AG09309 (cell line): ENCODE measurements at regions not wholly inside any gene's neighbourhood (a gene's known extent, or its start where the extent isn't known, plus 50 kb on each side); places are given as distances from the start of the nearest gene placed in this dataset.

Experiments
- DNase-seq: peaks from one replicate; pipeline ENCODE4 v3.0.0-alpha.2; 2010; ENCODE audit warnings: low read depth
- H3K4me3 ChIP-seq: 2 replicates; pipeline ENCODE4 v1.5.1; 2011; ENCODE audit warnings: mild to moderate bottlenecking, low read depth, low read length, moderate library complexity; ENCODE audit not compliant: control insufficient read depth
- TF ChIP-seq, protein P1 (sequence below): IDR thresholded peaks from 2 replicates; pipeline ENCODE4 v1.5.1; 2011; ENCODE audit warnings: mild to moderate bottlenecking, low read depth, low read length, inconsistent platforms; ENCODE audit not compliant: insufficient read depth, control insufficient read depth; ENCODE audit errors: missing control alignments

DNA sequence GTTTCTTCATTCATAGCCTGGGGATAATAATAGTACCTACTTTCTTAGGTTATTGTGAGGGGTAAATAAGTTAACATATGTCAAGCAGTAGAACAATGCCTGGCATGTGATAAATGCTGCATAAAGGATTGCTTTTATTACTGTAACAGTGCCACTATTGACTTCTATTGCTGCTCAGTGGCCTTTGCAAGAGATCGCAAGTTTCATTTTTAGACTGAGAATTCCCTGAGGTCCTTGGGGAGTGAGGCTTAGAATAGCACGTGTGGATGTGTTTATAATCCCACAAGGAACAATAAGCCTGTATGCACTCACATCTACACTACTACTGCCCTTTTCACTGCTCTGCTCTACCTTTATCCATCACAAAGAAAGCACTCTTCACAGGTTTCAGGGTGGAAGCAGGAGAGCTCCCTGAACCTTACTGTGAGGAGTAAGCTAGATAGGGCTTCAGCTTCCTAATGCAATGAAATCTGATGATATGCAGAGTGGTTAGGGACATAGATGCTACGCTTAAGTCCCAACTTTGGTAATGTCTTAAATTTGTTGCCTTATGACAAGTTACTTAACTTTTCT is 302.6 kb downstream of the SNAPC1 start:
- TF ChIP-seq, protein P1, sequence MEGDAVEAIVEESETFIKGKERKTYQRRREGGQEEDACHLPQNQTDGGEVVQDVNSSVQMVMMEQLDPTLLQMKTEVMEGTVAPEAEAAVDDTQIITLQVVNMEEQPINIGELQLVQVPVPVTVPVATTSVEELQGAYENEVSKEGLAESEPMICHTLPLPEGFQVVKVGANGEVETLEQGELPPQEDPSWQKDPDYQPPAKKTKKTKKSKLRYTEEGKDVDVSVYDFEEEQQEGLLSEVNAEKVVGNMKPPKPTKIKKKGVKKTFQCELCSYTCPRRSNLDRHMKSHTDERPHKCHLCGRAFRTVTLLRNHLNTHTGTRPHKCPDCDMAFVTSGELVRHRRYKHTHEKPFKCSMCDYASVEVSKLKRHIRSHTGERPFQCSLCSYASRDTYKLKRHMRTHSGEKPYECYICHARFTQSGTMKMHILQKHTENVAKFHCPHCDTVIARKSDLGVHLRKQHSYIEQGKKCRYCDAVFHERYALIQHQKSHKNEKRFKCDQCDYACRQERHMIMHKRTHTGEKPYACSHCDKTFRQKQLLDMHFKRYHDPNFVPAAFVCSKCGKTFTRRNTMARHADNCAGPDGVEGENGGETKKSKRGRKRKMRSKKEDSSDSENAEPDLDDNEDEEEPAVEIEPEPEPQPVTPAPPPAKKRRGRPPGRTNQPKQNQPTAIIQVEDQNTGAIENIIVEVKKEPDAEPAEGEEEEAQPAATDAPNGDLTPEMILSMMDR: no peak
- DNase-seq: no peak
- no peak overlapping the region for H3K4me3 ChIP-seq

DNA sequence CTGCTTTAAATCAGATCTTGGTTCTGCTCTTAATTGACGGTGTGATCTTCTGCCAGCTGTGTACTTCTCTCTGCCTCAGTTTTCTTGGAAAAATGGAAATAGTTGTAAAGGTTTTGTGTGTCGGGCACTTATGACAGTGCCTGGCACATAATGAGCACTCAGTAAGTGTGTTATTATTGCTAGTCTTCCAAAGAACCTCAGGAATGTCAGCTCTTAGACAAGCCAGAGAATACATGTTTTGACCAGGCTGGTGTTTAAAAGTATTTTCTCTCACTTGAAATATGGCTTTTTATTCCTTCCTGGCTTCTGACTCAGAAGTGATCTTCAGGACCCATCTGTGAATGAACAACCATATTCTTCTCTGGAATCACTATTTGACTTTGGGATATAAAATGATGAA is 304.1 kb downstream of the SNAPC1 start:
- no peak overlapping the region for H3K4me3 ChIP-seq
- TF ChIP-seq, protein P1: no peak
- DNase-seq: no peak

DNA sequence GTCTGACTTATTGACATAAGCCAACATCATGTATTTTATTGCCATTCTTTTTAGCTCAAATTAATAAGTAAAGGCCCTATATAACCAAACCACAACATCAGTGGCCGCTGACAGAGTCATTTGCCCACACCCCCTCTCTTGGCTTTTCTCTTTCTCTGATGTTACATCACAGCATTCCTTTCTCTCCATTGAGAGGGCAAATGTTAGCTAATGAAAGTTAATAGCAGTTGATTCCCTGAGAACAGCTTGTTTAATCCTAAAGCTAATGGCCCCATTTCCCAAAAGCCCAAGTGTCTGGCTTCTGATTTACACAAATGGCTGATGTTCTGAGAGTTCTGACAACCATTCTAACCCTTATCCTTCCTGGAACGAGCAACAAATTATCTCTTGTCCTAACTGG is 308.8 kb downstream of the SNAPC1 start:
- H3K4me3 ChIP-seq: no peak overlapping the region
- TF ChIP-seq, protein P1: no peak
- DNase-seq: no peak

DNA sequence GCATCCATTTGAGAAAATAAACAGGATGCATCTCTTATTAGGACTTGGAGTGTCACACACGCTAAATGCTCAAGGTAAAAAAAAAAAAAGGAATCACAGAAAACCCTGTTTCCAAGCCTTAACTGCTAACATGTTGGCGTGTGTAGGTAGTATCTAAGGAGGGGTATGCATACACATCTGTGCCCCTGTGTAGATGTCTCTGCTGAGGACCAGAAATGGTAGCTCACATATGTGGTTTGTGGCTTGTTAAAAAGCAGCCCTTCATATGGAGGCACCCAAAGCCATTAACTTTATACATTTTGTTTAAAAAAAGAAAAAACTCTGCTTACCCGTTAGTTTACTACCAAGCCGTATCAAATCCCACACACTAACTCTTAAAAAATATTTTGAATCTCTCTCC is 314.1 kb downstream of the SNAPC1 start:
- DNase-seq: no peak
- no peak overlapping the region for H3K4me3 ChIP-seq
- TF ChIP-seq, protein P1: no peak

DNA sequence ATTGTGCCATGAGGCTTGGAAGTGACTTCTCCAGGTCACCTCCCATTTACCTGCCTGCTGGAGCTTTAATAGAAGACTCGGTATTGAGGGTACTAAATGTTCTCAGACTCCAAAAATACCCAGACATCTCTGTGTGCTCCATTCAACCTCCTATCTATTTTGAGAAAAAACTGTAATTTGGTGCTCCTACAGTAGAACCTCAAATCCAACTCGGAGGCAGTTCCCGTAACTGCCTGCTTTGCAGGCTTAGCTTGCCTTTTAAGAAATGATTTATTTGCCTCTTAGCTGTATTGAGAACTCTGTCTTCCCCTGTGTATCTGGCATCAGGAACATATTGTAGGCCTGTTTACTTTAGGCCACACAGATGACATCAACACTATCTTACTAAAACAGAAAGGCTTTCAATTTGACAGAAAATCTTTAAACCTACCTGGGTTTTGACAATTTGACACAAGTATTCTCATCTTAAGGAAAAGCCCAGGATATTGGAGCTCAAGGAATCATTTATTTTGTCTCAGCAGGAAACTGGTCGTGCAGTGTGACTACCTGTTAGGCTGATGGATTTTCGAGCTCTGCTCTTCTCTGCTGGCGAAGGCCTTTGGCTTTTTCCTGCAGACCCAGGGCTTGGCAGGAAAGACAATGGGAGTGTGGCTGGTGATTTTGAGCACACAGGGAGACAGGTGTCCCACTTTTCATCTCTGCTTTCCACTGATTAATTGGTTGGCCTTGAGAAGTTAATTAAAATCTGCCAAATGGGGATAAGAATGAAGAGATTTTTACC is 314.8 kb downstream of the SNAPC1 start:
- H3K4me3 ChIP-seq: no peak overlapping the region
- DNase-seq: no peak
- TF ChIP-seq, protein P1: no peak

DNA sequence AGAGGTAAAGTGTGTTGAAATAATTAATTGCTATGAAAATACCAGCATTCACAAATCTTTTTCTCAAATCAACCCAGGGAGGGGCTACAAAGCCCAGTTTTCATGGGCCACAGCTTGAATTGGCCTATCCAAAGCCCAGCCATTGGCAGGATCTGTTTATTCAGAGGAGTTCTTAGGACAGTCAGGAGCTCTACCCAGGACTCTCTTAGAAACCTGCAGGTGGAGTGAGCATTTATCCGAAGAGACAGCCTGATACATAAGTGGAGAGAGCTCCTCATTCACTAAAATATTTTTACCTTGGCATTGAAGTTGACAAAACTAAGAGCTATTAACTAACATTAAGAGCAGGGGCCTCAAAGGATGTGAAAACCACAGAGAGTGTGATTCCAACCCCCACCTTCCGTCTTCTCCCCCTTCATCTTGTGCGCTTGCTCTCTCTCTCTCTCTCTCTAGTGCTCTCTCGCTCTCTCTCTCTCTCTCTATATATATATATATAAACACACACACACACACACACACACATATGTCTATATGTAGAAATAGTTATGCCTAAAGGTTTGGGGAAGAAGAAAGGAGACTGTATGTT is 315.5 kb downstream of the SNAPC1 start:
- no peak overlapping the region for H3K4me3 ChIP-seq
- TF ChIP-seq, protein P1: no peak
- no peak for DNase-seq

DNA sequence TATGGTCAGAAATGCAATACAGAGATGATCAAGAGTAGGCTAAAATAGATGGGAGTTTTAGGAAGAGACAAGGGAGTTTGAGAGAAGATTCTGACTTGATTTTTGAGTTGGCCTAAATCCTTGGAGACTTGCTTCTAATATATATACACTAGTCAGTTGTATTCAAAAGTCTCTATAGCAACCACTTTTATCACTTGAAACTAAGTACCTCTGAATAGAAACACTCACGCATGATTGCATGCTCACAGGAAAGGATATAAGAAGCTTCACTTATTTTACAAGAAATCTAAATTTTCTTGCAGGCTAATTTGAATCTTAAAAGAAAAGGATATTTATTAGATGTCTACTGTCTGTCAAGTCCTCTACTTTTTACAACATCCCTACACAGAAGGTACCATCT is 316.8 kb downstream of the SNAPC1 start:
- TF ChIP-seq, protein P1: no peak
- no peak overlapping the region for H3K4me3 ChIP-seq
- no peak for DNase-seq
